ENCODE measurements at regions not wholly inside any gene's neighbourhood (a gene's known extent, or its start where the extent isn't known, plus 50 kb on each side); places are given as distances from the start of the nearest gene placed in this dataset.
"Not testable (repeated sequence)": the region's sequence is repeated elsewhere in the genome, so short reads cannot be mapped to it uniquely, and the experiment has no call there.

DNA sequence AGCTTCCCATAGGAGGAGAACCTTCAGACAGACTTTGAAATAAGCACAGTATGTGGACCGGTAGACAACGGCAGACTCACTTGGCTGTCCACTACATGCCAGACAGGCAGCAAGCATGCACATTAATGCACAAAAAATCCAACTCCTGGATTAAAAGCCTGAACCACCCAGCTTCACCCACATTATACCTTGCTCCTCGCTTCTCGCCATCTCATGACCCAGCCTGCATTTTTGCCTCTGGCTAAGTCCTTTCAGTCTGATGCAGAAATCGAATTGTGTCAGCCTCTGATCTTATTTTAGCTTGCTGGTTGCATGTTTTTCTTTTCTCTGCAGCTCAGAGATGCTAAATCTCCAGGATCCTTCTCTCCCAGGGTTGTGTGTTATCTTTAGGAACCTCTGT is 358.7 kb downstream of the RFC3 start:
- peak; percentile 13 for DNase-seq

DNA sequence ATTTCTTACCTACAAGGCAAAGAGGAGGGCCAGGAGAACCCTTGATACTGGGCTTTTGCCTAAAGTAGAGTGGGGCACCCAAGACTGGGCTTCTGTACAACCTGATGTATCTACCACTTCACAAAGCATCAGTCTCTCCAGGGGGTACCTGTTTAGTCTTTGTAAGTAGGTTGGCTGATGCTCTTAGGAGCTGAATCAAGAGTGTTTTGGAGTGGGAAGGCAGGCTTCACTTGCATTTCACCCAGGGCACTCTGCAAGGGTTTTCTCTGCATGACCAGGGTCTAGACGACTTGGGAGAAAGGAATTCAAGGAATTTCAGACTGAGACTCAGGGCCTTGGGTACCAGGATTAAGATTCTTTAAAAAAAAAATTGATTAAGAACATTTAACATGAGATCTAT is 361.5 kb downstream of the RFC3 start:
- peak; percentile 66 for DNase-seq

DNA sequence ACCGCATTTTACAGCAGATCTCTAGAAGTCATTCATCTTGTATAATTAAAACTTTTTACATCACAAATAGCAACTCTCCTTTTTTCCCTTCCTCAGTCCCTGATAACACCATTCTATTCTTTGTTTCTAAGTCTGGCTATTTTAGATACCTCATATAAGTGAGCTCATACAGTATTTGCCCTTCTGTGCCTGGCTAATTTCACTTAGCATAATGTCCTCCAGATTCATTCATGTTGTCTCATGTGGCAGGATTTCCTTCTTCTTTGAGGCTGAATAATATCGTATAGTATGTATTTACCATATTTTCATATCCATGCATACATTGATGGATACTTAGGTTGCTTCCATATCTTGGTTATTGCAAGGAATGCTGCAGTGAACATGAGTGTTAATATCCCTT is 362.0 kb downstream of the RFC3 start:
- DNase-seq: no peak

GRCh38 chr13:34181256-34181655 is 363.3 kb downstream of the RFC3 start:
- not testable (repeated sequence) for DNase-seq

GRCh38 chr13:34189946-34190345 is 372.0 kb downstream of the RFC3 start:
- DNase-seq: no peak

GRCh38 chr13:34201050-34201913 is 383.3 kb downstream of the RFC3 start:
- peak; percentile 81 for DNase-seq

- DNase-seq: peak; percentile 91
These were observed 389.4 kb downstream of the RFC3 start for GRCh38 chr13:34207334-34207733.

- peak; percentile 26 for DNase-seq
These were observed 389.9 kb downstream of the RFC3 start for GRCh38 chr13:34207872-34208271.

DNA sequence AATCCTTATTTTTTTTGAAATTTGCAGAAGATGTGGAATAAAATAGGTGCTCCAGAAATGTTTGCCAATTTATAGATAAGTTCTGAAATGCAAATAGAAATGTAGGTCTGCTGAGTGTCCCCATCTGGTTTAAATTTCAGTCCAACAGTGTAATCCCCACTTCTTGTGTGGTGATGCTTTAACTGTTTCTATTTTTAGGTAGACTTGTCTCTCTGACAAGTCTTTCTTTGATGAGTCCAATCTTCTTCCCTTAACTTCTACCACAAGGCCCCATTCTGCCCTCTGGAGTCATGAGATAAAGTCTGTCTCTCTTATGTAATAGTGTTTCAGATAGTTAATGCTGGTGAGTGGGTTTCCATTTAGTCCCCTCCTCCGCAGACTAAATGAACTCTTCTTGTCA is 390.4 kb downstream of the RFC3 start:
- peak; percentile 86 for DNase-seq

GRCh38 chr13:34210341-34210740 is 392.4 kb downstream of the RFC3 start:
- no peak for DNase-seq

DNA sequence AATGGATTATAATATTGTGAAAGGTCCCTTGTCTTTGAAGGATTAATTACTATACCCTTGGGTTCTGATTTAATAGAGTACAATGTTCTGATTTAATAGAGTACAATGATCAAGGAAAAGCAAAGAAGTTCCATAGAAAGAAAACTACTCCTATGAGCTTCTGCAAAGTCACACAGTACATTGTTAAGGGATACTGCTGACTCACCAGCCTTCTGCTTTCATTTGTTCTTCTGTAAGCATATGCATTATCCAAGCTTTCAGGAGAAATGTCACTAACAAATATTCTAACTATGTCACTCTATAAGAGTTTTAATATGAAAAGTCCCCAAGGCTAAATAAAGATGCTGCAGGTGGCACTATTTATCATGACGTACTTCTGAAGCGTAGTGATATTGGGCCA is 396.7 kb downstream of the RFC3 start:
- DNase-seq: no peak

GRCh38 chr13:34216256-34216655 is 398.3 kb downstream of the RFC3 start:
- peak; percentile 65 for DNase-seq

DNA sequence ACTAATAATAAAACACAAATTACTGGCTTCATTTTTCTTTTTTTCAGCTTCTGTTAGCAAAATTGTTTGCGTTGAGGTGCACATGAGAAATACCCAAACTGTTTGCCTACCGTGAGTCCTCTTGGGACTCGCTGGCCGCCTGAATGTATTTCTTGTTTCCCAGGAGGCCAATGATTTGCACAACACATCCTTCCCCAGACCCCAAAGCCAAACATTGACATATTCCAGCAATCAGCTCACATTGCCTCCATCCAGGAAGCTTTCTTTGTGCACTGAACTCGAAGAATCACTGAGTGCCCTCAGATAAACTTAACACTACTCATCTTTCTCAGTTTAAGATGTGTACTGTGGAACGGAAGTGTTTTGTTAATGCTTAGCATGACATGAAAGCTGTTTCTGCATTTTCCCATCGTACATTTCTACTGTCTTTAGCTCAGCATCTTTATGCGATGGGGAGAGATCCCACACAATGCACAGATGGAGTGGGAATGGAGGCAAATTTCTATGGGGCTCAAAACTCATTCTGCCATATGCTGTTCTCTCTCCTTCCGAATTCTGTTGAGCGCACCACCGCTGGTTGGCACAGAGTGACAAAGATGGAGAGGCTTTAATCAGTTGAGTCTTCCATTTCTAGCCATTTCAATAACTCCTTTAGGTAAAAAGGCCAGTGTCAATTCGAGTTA is 399.5 kb downstream of the RFC3 start:
- DNase-seq: no peak

DNA sequence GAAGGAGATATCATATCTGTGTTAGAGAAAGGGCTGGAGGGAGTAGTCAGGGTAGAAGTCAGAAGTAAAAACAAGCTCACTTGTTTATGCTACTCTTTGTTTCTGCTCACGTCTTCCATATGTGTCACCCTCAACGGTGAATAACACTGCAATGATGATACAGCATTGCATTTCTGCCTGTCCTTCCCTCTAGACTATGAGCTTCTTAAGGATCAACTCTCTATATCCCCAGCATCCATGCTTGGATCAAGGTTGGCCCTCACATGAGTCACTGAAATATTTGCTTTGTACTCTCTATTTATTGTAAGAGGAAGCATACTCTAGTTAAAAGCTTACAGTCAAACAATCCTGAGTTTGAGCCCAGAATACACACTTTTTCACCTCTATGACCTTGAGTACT is 406.0 kb downstream of the RFC3 start:
- DNase-seq: no peak

- DNase-seq: peak; percentile 12
These were observed 406.9 kb downstream of the RFC3 start for GRCh38 chr13:34224877-34225276.

- DNase-seq: no peak
These were observed 412.3 kb downstream of the RFC3 start for GRCh38 chr13:34230271-34230670.

- DNase-seq: no peak
These were observed 423.4 kb downstream of the RFC3 start for GRCh38 chr13:34241332-34241731.

GRCh38 chr13:34243403-34243802 is 425.5 kb downstream of the RFC3 start:
- no peak for DNase-seq

- no peak for DNase-seq
These were observed 428.6 kb downstream of the RFC3 start for GRCh38 chr13:34246511-34246910.

DNA sequence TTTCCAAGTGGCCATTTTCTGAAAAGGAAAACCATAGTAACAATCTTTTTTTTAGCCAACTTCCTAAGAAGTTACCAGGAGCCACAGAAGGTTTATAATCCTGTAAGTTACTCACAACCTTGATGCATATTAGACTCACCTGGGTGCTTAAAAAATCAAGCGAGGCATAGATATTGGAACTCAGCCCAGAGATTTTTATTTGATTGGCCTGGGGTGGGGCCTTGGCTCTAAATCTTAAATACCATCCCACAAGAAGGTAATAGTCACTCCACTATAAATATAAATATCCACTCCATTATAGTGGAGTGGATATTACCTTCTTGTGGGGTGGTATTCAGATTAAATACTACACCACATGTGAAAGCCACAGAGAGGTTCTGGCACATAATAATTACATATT is 429.6 kb downstream of the RFC3 start:
- DNase-seq: no peak

DNA sequence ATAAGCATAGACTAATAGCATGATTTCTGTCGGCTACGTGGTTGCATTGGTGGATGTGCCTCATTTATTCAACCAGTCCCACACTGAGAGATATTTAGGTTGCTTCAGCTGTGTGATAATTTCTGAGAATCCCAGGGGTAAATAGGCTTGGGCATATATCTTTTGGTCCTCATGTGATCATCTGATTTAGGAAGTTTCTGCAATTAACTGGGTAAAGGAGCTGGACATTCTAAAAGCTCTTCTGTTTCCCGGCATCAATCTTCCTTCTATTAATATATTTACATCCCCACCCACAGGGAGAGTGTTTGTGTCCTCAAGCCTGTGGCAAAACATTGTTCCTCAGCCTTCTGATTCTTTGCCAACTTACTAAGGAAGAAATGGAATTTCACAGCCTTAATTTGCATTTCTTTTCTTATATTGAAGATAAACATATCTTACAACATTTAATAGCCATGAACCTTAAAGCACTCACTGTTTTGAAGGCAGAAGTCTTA is 431.6 kb downstream of the RFC3 start:
- no peak for DNase-seq

DNA sequence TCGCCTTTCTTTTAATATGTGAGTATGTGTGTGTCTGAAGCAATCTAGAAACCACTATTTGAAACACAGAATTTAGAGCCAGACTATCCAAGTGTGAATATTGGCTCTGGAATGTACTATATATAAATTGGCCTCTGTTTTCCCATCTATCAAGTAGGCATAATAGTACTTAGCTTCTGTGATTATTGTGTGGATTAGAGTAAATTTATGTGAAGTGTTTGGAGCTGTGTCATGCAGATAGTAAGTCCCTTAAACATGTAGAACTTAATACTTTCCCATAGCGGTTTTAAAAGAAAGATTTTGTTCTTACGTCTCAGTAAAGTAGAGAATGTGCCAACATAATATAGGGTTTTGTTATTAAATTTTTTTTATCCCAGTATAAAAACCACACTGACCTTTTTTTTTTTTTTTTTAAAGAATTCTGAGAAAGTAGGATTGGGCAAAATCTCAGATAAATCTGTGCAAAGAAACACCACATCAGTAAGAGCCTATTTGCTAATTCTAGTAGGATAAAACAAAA is 432.3 kb downstream of the RFC3 start:
- DNase-seq: peak; percentile 53

GRCh38 chr13:34254366-34254765 is 436.4 kb downstream of the RFC3 start:
- peak; percentile 2 for DNase-seq

- no peak for DNase-seq
These were observed 437.8 kb downstream of the RFC3 start for GRCh38 chr13:34255711-34256110.
